ENCODE measurements at regions not wholly inside any gene's neighbourhood (a gene's known extent, or its start where the extent isn't known, plus 50 kb on each side); places are given as distances from the start of the nearest gene placed in this dataset.

- no peaks in the 10 kb centered on the region for H3K36me3 ChIP-seq
- H3K4me1 ChIP-seq = no peaks in the 10 kb centered on the region
- H3K27ac ChIP-seq = no peak overlapping the region
- in situ Hi-C loops (cut with MboI; ENCODE audit: low pct_ligation_motif_present in 1 of 4, low pct_unique_long_range_greater_than_20kb in 1 of 4, low sequenced_read_pairs in 3 of 4) = no loop called here
- no peak overlapping the region for H3K4me3 ChIP-seq
- no peaks in the 10 kb centered on the region for H3K27me3 ChIP-seq
- TF ChIP-seq POLR2A (IDR thresholded peaks at IDR 0.05) = no peak
- no peak for TF ChIP-seq POLR2AphosphoS5 (IDR thresholded peaks at IDR 0.05)
- no peak for TF ChIP-seq CTCF (IDR thresholded peaks at IDR 0.05)
- TF ChIP-seq EP300 (IDR thresholded peaks at IDR 0.05; ENCODE audit: low read depth) = no peak
- no peak for DNase-seq
- intact Hi-C loops (cut with DNase I; ENCODE audit: low total_unique reads) = no loop called here
- no peaks in the 10 kb centered on the region for H3K9me3 ChIP-seq
- WGBS, 2 donors (ENCODE audit: low coverage in 1 of 2) = 65 to 77% methylated on average over 3 of the region's 3 CpGs
These were observed 1139.9 kb upstream of the FLRT2 start for GRCh38 chr14:84390010-84390409.

GRCh38 chr14:84397631-84398030 lies 1132.3 kb upstream of the FLRT2 start:
- no peak overlapping the region for H3K4me3 ChIP-seq
- no peaks in the 10 kb centered on the region for H3K4me1 ChIP-seq
- no peak for DNase-seq
- no peaks in the 10 kb centered on the region for H3K36me3 ChIP-seq
- TF ChIP-seq CTCF (IDR thresholded peaks at IDR 0.05) = no peak
- TF ChIP-seq POLR2A (IDR thresholded peaks at IDR 0.05) = no peak
- in situ Hi-C loops (cut with MboI; ENCODE audit: low pct_ligation_motif_present in 1 of 4, low pct_unique_long_range_greater_than_20kb in 1 of 4, low sequenced_read_pairs in 3 of 4) = no loop called here
- H3K27me3 ChIP-seq = no peaks in the 10 kb centered on the region
- H3K9me3 ChIP-seq = peaks cover 0 to 4% of the 10 kb centered on the region in 2 donors
- H3K27ac ChIP-seq = no peak overlapping the region
- intact Hi-C loops (cut with DNase I; ENCODE audit: low total_unique reads) = no loop called here
- 72 to 90% methylated on average over 1 to 3 of the region's 3 CpGs for WGBS, 2 donors (ENCODE audit: low coverage in 1 of 2)

- Histone ChIP-seq H3K27ac (no peak overlapping the region), H3K9me3 (peaks cover 0 to 4% of the 10 kb centered on the region in 2 donors), H3K4me1 (no peaks in the 10 kb centered on the region), H3K4me3 (no peak overlapping the region), H3K36me3 (no peaks in the 10 kb centered on the region), H3K27me3 (no peaks in the 10 kb centered on the region)
- DNase-seq = no peak
- in situ Hi-C loops (cut with MboI; ENCODE audit: low pct_ligation_motif_present in 1 of 4, low pct_unique_long_range_greater_than_20kb in 1 of 4, low sequenced_read_pairs in 3 of 4) (no loop called here), intact Hi-C loops (cut with DNase I; ENCODE audit: low total_unique reads) (no loop called here)
- WGBS, 2 donors (ENCODE audit: low coverage in 1 of 2) = 97 to 98% methylated on average over 18 to 37 of the region's 62 CpGs
- TF ChIP-seq CTCF (IDR thresholded peaks at IDR 0.05) = no peak
- TF ChIP-seq POLR2A (IDR thresholded peaks at IDR 0.05) = no peak
- no peak for TF ChIP-seq EP300 (IDR thresholded peaks at IDR 0.05; ENCODE audit: low read depth)
- TF ChIP-seq POLR2AphosphoS5 (IDR thresholded peaks at IDR 0.05) = no peak
These were observed 1130.5 kb upstream of the FLRT2 start for GRCh38 chr14:84399296-84399910.

GRCh38 chr14:84401631-84402030 lies 1128.3 kb upstream of the FLRT2 start:
- Histone ChIP-seq H3K4me1 (no peaks in the 10 kb centered on the region), H3K9me3 (peaks cover 0 to 4% of the 10 kb centered on the region in 2 donors), H3K27ac (no peak overlapping the region), H3K36me3 (no peaks in the 10 kb centered on the region), H3K27me3 (no peaks in the 10 kb centered on the region), H3K4me3 (no peak overlapping the region)
- TF ChIP-seq EP300 (IDR thresholded peaks at IDR 0.05; ENCODE audit: low read depth) (no peak), POLR2A (IDR thresholded peaks at IDR 0.05) (no peak), CTCF (IDR thresholded peaks at IDR 0.05) (no peak), POLR2AphosphoS5 (IDR thresholded peaks at IDR 0.05) (no peak)
- intact Hi-C loops (cut with DNase I; ENCODE audit: low total_unique reads) (no loop called here), in situ Hi-C loops (cut with MboI; ENCODE audit: low pct_ligation_motif_present in 1 of 4, low pct_unique_long_range_greater_than_20kb in 1 of 4, low sequenced_read_pairs in 3 of 4) (no loop called here)
- DNase-seq = no peak
- whole genome bisulfite sequencing, 2 donors (ENCODE audit: low coverage in 1 of 2) = 56 to 63% methylated on average over 3 of the region's 3 CpGs

Measured in transverse colon (tissue), 4 donors.